Mononuclear cell (primary cell): ENCODE measurements at regions not wholly inside any gene's neighbourhood (a gene's known extent, or its start where the extent isn't known, plus 50 kb on each side); places are given as distances from the start of the nearest gene placed in this dataset.
"Not testable (repeated sequence)": the region's sequence is repeated elsewhere in the genome, so short reads cannot be mapped to it uniquely, and the experiment has no call there.

Source experiments
- H3K27me3 ChIP-seq: 2 replicates; pipeline ENCODE4 v1.6.0; 2011; ENCODE audit warnings: low read length, control low read depth; ENCODE audit not compliant: insufficient read depth
- H3K4me1 ChIP-seq: 2 replicates; pipeline ENCODE4 v1.5.1; 2011; ENCODE audit warnings: mild to moderate bottlenecking, low read length, control low read depth; ENCODE audit not compliant: insufficient read depth
- H3K4me3 ChIP-seq: 2 replicates; pipeline ENCODE4 v1.5.1; 2011; ENCODE audit warnings: mild to moderate bottlenecking, low read length, moderate library complexity
- H3K9me3 ChIP-seq: 2 replicates; pipeline ENCODE4 v1.5.1; 2011; ENCODE audit warnings: low read depth, mild to moderate bottlenecking, control low read depth, low read length

GRCh38 chr1:58943776-58944175 is 159.9 kb upstream of the JUN start:
- H3K4me1 ChIP-seq, result peaks cover 49% of the 10 kb centered on the region

GRCh38 chr1:58944439-58944838 is 160.6 kb upstream of the JUN start:
- H3K4me1 ChIP-seq, result peaks cover 53% of the 10 kb centered on the region
- no peak overlapping the region for H3K4me3 ChIP-seq
- H3K9me3 ChIP-seq, result no peaks in the 10 kb centered on the region
- no peaks in the 10 kb centered on the region for H3K27me3 ChIP-seq

More at GRCh38 chr1:58943776-58944175, 159.9 kb upstream of the JUN start:
- Histone ChIP-seq H3K9me3 (no peaks in the 10 kb centered on the region), H3K27me3 (no peaks in the 10 kb centered on the region), H3K4me3 (no peak overlapping the region)

- Histone ChIP-seq H3K27me3 (no peaks in the 10 kb centered on the region), H3K9me3 (no peaks in the 10 kb centered on the region), H3K4me1 (peaks cover 47% of the 10 kb centered on the region), H3K4me3 (no peak overlapping the region)
These were observed 162.5 kb upstream of the JUN start for GRCh38 chr1:58946390-58946789.

GRCh38 chr1:58948671-58949070 is 164.8 kb upstream of the JUN start:
- no peaks in the 10 kb centered on the region for H3K9me3 ChIP-seq
- H3K4me3 ChIP-seq, result no peak overlapping the region
- H3K4me1 ChIP-seq, result peaks cover 24% of the 10 kb centered on the region
- H3K27me3 ChIP-seq, result no peaks in the 10 kb centered on the region

DNA sequence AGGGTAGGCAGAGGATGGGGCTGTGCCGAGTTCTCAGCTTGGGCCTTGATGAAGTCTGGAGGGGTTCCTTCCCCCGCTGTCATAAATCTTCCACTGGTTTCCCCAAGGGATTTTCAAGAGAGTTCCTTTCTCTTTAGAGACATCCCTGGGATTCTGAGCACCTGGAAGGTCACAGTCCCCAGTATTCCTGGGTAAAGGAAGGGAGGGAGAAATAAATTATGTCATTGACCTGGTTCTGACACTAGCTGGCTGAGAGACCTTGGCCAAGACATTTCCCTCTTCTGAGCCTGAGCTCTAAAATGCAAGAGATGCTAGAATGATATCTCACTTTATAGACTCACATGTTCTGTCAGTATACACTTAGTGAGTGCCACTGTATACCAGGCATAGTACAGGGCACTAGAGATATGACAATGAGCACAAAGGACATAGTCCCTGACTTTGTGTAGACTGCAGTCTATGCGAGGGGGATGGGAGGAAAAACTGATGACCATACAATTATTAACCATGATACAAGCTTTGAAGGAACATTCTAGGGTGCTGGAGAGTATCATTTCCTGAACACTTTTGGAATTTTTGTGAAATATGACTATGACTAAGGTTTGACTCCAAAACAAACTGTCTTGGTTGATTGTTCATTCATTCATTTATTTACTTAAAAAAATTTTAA is 165.8 kb upstream of the JUN start:
- Histone ChIP-seq H3K4me3 (no peak overlapping the region), H3K27me3 (no peaks in the 10 kb centered on the region)

GRCh38 chr1:58950897-58951296 is 167.1 kb upstream of the JUN start:
- H3K4me3 ChIP-seq, result no peak overlapping the region
- H3K27me3 ChIP-seq, result no peaks in the 10 kb centered on the region
- no peaks in the 10 kb centered on the region for H3K9me3 ChIP-seq
- H3K4me1 ChIP-seq, result peaks cover 10% of the 10 kb centered on the region

More for the DNA sequence above, 165.8 kb upstream of the JUN start:
- no peaks in the 10 kb centered on the region for H3K9me3 ChIP-seq
- H3K4me1 ChIP-seq, result peaks cover 14% of the 10 kb centered on the region

- H3K4me3 ChIP-seq, H3K9me3 ChIP-seq, H3K4me1 ChIP-seq, H3K27me3 ChIP-seq: not testable (repeated sequence)
These were observed 170.1 kb upstream of the JUN start for GRCh38 chr1:58953951-58954350.

- H3K4me3 ChIP-seq, H3K27me3 ChIP-seq, H3K9me3 ChIP-seq: not testable (repeated sequence)
- peaks cover 31% of the 10 kb centered on the region for H3K4me1 ChIP-seq
These were observed 179.4 kb upstream of the JUN start for GRCh38 chr1:58963287-58963686.

DNA sequence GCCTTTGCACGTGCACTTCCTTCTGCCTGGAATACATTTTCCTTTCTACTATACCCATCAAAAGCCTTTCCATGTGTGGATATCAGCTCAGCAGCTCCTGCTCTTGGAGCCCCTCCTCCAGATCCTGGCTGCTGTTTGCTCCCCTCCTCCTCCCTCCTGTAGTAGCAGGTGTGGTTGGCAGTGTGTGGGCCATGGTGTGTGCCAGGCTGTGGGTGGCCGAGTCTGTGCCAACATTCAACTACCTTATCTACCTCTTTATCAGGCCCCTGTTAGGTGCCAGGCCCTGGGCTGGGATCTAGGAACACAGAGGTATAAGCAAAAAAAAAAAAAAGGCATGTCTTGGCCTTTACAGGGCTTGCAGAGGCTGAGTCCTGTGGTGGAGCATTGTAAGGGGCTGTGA is 180.6 kb upstream of the JUN start:
- H3K27me3 ChIP-seq, result no peaks in the 10 kb centered on the region
- no peak overlapping the region for H3K4me3 ChIP-seq
- no peaks in the 10 kb centered on the region for H3K9me3 ChIP-seq
- peaks cover 39% of the 10 kb centered on the region for H3K4me1 ChIP-seq

DNA sequence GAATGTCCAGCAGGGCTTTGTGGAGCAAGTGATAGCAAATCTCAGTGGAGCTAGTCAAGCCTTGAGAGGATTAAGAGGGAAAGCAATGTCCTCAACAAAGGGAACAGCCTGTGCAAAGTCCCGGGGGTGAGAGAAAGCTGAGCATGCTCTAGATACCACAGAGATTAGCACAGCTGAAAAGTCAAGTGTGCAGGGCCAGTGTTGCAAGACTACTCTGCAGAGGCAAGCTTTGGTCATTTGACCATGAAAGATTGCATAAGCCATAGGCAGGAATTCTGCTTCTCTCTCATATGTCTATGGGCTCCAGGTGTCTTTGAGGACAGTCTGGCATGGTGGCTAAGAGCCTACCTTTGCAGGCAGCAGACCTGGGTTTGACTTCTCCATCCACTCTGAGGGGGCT is 181.0 kb upstream of the JUN start:
- Histone ChIP-seq H3K27me3 (no peaks in the 10 kb centered on the region), H3K4me1 (peaks cover 39% of the 10 kb centered on the region), H3K4me3 (no peak overlapping the region), H3K9me3 (no peaks in the 10 kb centered on the region)

- Histone ChIP-seq H3K4me1 (peaks cover 39% of the 10 kb centered on the region), H3K9me3 (no peaks in the 10 kb centered on the region), H3K27me3 (no peaks in the 10 kb centered on the region), H3K4me3 (no peak overlapping the region)
These were observed 182.5 kb upstream of the JUN start for GRCh38 chr1:58966103-58966916.

GRCh38 chr1:58966917-58967740 is 183.3 kb upstream of the JUN start:
- no peak overlapping the region for H3K4me3 ChIP-seq
- peaks cover 39% of the 10 kb centered on the region for H3K4me1 ChIP-seq

GRCh38 chr1:58968360-58968952 is 184.6 kb upstream of the JUN start:
- Histone ChIP-seq H3K4me3 (no peak overlapping the region), H3K4me1 (peaks cover 39% of the 10 kb centered on the region)

More at GRCh38 chr1:58966917-58967740, 183.3 kb upstream of the JUN start:
- H3K27me3 ChIP-seq, result no peaks in the 10 kb centered on the region
- H3K9me3 ChIP-seq, result no peaks in the 10 kb centered on the region

DNA sequence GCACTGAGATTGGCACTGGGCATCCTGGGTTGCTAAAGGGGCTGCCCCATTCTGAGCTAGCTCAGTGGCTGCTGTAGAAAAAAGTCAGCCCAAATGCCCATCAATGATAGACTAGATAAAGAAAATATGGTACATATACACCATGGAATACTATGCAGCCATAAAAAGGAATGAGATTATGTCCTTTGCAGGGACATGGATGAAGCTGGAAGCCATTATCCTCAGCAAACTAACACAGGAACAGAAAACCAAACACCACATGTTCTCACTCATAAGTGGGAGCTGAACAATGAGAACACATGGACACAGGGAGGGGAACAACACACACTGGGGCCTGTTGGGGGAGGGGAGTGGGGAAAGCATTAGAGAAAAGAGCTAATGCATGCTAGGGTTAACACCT is 185.3 kb upstream of the JUN start:
- not testable (repeated sequence) for H3K9me3 ChIP-seq, H3K4me3 ChIP-seq
- peaks cover 39% of the 10 kb centered on the region for H3K4me1 ChIP-seq

More at GRCh38 chr1:58968360-58968952, 184.6 kb upstream of the JUN start:
- no peaks in the 10 kb centered on the region for H3K9me3 ChIP-seq
- no peaks in the 10 kb centered on the region for H3K27me3 ChIP-seq

More for the DNA sequence above, 185.3 kb upstream of the JUN start:
- H3K27me3 ChIP-seq, result not testable (repeated sequence)
